H9 (cell line): ENCODE measurements at regions not wholly inside any gene's neighbourhood (a gene's known extent, or its start where the extent isn't known, plus 50 kb on each side); places are given as distances from the start of the nearest gene placed in this dataset.

Experiments used
- DNase-seq: peaks from one replicate; pipeline ENCODE4 v3.0.0-alpha.2; 2017
- H2AFZ ChIP-seq: one replicate; pipeline ENCODE4 v1.6.1; 2013; ENCODE audit warnings: mild to moderate bottlenecking, low read length, control low read depth, moderate library complexity
- H2AK5ac ChIP-seq: 2 replicates; pipeline ENCODE4 v1.6.1; 2013; ENCODE audit warnings: low read length, control low read depth, mixed read lengths; ENCODE audit not compliant: insufficient read length
- H2BK120ac ChIP-seq: one replicate; pipeline ENCODE4 v1.6.1; 2013; ENCODE audit warnings: low read depth, mild to moderate bottlenecking, low read length, control low read depth, inconsistent platforms; ENCODE audit not compliant: poor library complexity, severe bottlenecking
- H2BK12ac ChIP-seq: 2 replicates; pipeline ENCODE4 v1.6.1; 2013; ENCODE audit warnings: low read length, control low read depth, mixed read lengths, low read depth; ENCODE audit not compliant: insufficient read length
- H2BK15ac ChIP-seq: 2 replicates; pipeline ENCODE4 v1.6.1; 2013; ENCODE audit warnings: low read depth, low read length, control low read depth
- H2BK20ac ChIP-seq: one replicate; pipeline ENCODE4 v1.6.1; 2013; ENCODE audit warnings: low read depth, mild to moderate bottlenecking, low read length, control low read depth, inconsistent platforms; ENCODE audit not compliant: poor library complexity, severe bottlenecking
- H2BK5ac ChIP-seq: 2 replicates; pipeline ENCODE4 v1.6.1; 2013; ENCODE audit warnings: low read length, control low read depth, mixed read lengths; ENCODE audit not compliant: insufficient read length
- H3K14ac ChIP-seq: 2 replicates; pipeline ENCODE4 v1.6.1; 2013; ENCODE audit warnings: low read length, control low read depth; ENCODE audit not compliant: insufficient read depth
- H3K18ac ChIP-seq: 2 replicates; pipeline ENCODE4 v1.6.1; 2013; ENCODE audit warnings: low read depth, mild to moderate bottlenecking, mixed read lengths, low read length, control low read depth; ENCODE audit not compliant: insufficient read length
- H3K23ac ChIP-seq: 2 replicates; pipeline ENCODE4 v1.6.1; 2013; ENCODE audit warnings: low read length, control low read depth, mixed read lengths, low read depth; ENCODE audit not compliant: insufficient read length
- H3K23me2 ChIP-seq: 2 replicates; pipeline ENCODE4 v1.6.1; 2013; ENCODE audit warnings: low read depth, mild to moderate bottlenecking, mixed read lengths, low read length, control low read depth; ENCODE audit not compliant: insufficient read length, poor library complexity, severe bottlenecking
- H3K27ac ChIP-seq: 2 replicates; pipeline ENCODE4 v1.5.1; 2013; ENCODE audit warnings: low read length, control low read depth, mixed read lengths, low read depth; ENCODE audit not compliant: insufficient read length
- H3K27me3 ChIP-seq: 2 replicates; pipeline ENCODE4 v1.6.1; 2013; ENCODE audit warnings: low read length, control low read depth, inconsistent platforms; ENCODE audit not compliant: insufficient read depth
- H3K4ac ChIP-seq: 2 replicates; pipeline ENCODE4 v1.6.1; 2013; ENCODE audit warnings: low read depth, mild to moderate bottlenecking, control low read depth, inconsistent platforms, low read length, moderate library complexity
- H3K4me1 ChIP-seq: 2 replicates; pipeline ENCODE4 v1.6.1; 2013; ENCODE audit warnings: low read length, control low read depth, inconsistent platforms; ENCODE audit not compliant: insufficient read depth
- H3K4me2 ChIP-seq: 2 replicates; pipeline ENCODE4 v1.6.1; 2013; ENCODE audit warnings: low read length, control low read depth, mixed read lengths; ENCODE audit not compliant: insufficient read length, insufficient read depth
- H3K56ac ChIP-seq: 2 replicates; pipeline ENCODE4 v1.6.1; 2013; ENCODE audit warnings: low read depth, mild to moderate bottlenecking, mixed read lengths, low read length, control low read depth; ENCODE audit not compliant: insufficient read length
- H3K79me1 ChIP-seq: 2 replicates; pipeline ENCODE4 v1.6.1; 2013; ENCODE audit warnings: low read depth, mild to moderate bottlenecking, moderate library complexity, low read length, control low read depth, inconsistent platforms; ENCODE audit not compliant: insufficient read depth, poor library complexity, severe bottlenecking
- H3K79me2 ChIP-seq: 2 replicates; pipeline ENCODE4 v1.6.1; 2013; ENCODE audit warnings: low read length, control low read depth, inconsistent platforms; ENCODE audit not compliant: insufficient read depth
- H3K9ac ChIP-seq: 2 replicates; pipeline ENCODE4 v1.6.1; 2013; ENCODE audit warnings: low read length, control low read depth, mixed read lengths; ENCODE audit not compliant: insufficient read length; ENCODE audit errors: extremely low read depth
- H3K9me3 ChIP-seq: one replicate; pipeline ENCODE4 v1.6.1; 2013; ENCODE audit warnings: low read depth, low read length, inconsistent platforms; ENCODE audit not compliant: control insufficient read depth
- H3T11ph ChIP-seq: one replicate; pipeline ENCODE4 v1.6.1; 2013; ENCODE audit warnings: mild to moderate bottlenecking, low read length, control low read depth, inconsistent platforms
- H4K20me1 ChIP-seq: one replicate; pipeline ENCODE4 v1.6.1; 2013; ENCODE audit not compliant: control insufficient read depth, insufficient read length, insufficient read depth
- H4K5ac ChIP-seq: 2 replicates; pipeline ENCODE4 v1.6.1; 2013; ENCODE audit warnings: low read depth, mild to moderate bottlenecking, mixed read lengths, low read length, control low read depth; ENCODE audit not compliant: insufficient read length
- H4K8ac ChIP-seq: replicated peaks from 2 replicates; pipeline ENCODE4 v1.6.1; 2013; ENCODE audit warnings: low read length, control low read depth, mixed read lengths, low read depth; ENCODE audit not compliant: insufficient read length
- H4K91ac ChIP-seq: 2 replicates; pipeline ENCODE4 v1.6.1; 2013; ENCODE audit warnings: low read depth, mild to moderate bottlenecking, moderate library complexity, mixed read lengths, low read length, control low read depth; ENCODE audit not compliant: insufficient read length
- H3K27ac Mint-ChIP-seq, 3 experiments: 2 replicates in 2 of 3; 3 replicates in 1 of 3; pipeline ENCODE4 v1.8.0; 2020 to 2021; ENCODE audit warnings: mixed read lengths in 3 of 3, mild to moderate bottlenecking in 1 of 3, moderate library complexity in 1 of 3
- H3K27me3 Mint-ChIP-seq: 2 replicates; pipeline ENCODE4 v1.8.0; 2021; ENCODE audit warnings: low read depth, mild to moderate bottlenecking, moderate library complexity, mixed read lengths
- H3K36me3 Mint-ChIP-seq, 3 experiments: 2 replicates in 2 of 3; 3 replicates in 1 of 3; pipeline ENCODE4 v1.8.0; 2020 to 2021; ENCODE audit warnings: low read depth in 3 of 3, mixed read lengths in 3 of 3; ENCODE audit not compliant: insufficient read depth in 1 of 3
- H3K4me1 Mint-ChIP-seq, 2 experiments: 2 replicates each; pipeline ENCODE4 v1.8.0; 2020; ENCODE audit warnings: mixed read lengths in 2 of 2
- H3K4me3 Mint-ChIP-seq, 2 experiments: 2 replicates in 1 of 2; 3 replicates in 1 of 2; pipeline ENCODE4 v1.8.0; 2020 to 2021; ENCODE audit warnings: mild to moderate bottlenecking in 2 of 2, mixed read lengths in 2 of 2, moderate library complexity in 1 of 2
- H3K9me3 Mint-ChIP-seq, 2 experiments: 2 replicates in 1 of 2; 3 replicates in 1 of 2; pipeline ENCODE4 v1.8.0; 2020; ENCODE audit warnings: mild to moderate bottlenecking in 2 of 2, mixed read lengths in 2 of 2, moderate library complexity in 1 of 2
- CTCF ChIP-seq: fragments of 200-600 bp; sonication (generic); conservative IDR thresholded peaks from 3 replicates; pipeline ENCODE4 v1.8.0; 2021; ENCODE audit warnings: antibody characterized with exemption, mild to moderate bottlenecking
- WGBS: extraction: QIAGEN DNeasy Blood & Tissue Kit; methylation state at CpG from one replicate; pipeline ENCODE4 v1.1.7; 2013; ENCODE audit warnings: missing lambda C conversion rate, low lambda C conversion rate, mixed read lengths; ENCODE audit not compliant: insufficient read length; ENCODE audit errors: extremely low coverage; 5-methylcytosine and 5-hydroxymethylcytosine counted together

DNA sequence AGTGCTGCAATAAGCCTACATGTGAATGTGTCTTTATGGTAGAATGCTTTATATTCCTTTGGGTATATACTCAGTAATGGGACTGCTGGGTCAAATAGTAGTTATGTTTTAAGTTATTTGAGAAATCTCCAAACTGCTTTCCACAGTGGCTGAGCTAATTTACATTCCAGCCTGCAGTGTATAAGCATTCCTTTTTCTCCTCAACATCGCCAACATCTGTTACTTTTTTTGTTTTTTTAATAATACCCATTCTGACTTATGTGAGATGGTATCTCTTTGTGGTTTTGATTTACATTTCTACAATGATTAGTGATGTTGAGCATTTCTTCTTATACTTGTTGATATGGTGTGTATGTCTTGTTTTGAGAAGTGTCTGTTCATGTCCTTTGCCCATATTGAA is 1186.2 kb downstream of the BCL11B start:
- peaks cover 1 to 9% (median 5%) of the 10 kb centered on the region in 3 experiments; a peak in 4 of 7 replicates for H3K36me3 Mint-ChIP-seq
- no peak overlapping the region for H3K27ac ChIP-seq
- no peak overlapping the region for H4K8ac ChIP-seq

More for the DNA sequence above, 1186.2 kb downstream of the BCL11B start:
- Mint-ChIP-seq H3K4me3 (no peak overlapping the region), H3K4me1 (peaks cover 15% of the 10 kb centered on the region in 2 experiments), H3K9me3 (peaks cover 14 to 16% of the 10 kb centered on the region in 2 experiments), H3K27ac (no peak overlapping the region), H3K27me3 (no peaks in the 10 kb centered on the region)
- Histone ChIP-seq H2BK12ac (no peak overlapping the region), H3K4ac (no peak overlapping the region), H3K23me2 (no peaks in the 10 kb centered on the region), H4K91ac (no peak overlapping the region), H3T11ph (no peak overlapping the region), H3K23ac (no peak overlapping the region), H2BK20ac (no peak overlapping the region), H3K18ac (no peak overlapping the region), H2AFZ (no peak overlapping the region), H3K14ac (no peak overlapping the region), H2AK5ac (no peak overlapping the region), H3K9me3 (no peaks in the 10 kb centered on the region), H4K20me1 (no peaks in the 10 kb centered on the region), H3K79me2 (no peaks in the 10 kb centered on the region), H3K4me2 (no peak overlapping the region), H3K4me1 (no peaks in the 10 kb centered on the region), H2BK15ac (no peak overlapping the region), H4K5ac (no peak overlapping the region), H2BK120ac (no peak overlapping the region), H3K9ac (no peak overlapping the region), H3K79me1 (no peaks in the 10 kb centered on the region), H3K56ac (no peak overlapping the region), H2BK5ac (no peak overlapping the region), H3K27me3 (no peaks in the 10 kb centered on the region)
- DNase-seq = no peak
- no CpG with 5 or more reads among the region's 1 CpG for WGBS
- no peak for TF ChIP-seq CTCF
